Hepatocyte (in vitro differentiated cells): ENCODE measurements at regions not wholly inside any gene's neighbourhood (a gene's known extent, or its start where the extent isn't known, plus 50 kb on each side); places are given as distances from the start of the nearest gene placed in this dataset.

Experiments
- DNase-seq: peaks from one replicate; pipeline ENCODE4 v3.0.0-alpha.2; 2016; ENCODE audit warnings: low spot score
- H2AFZ ChIP-seq: fragments of 200-600 bp; sonication (generic); 2 replicates; pipeline ENCODE4 v1.6.0; 2016; ENCODE audit warnings: antibody characterized with exemption, mild to moderate bottlenecking
- H3K27ac ChIP-seq: fragments of 200-600 bp; sonication (generic); 2 replicates; pipeline ENCODE4 v1.5.1; 2016; ENCODE audit warnings: mild to moderate bottlenecking
- H3K27me3 ChIP-seq: fragments of 200-600 bp; sonication (generic); 2 replicates; pipeline ENCODE4 v1.6.1; 2016
- H3K36me3 ChIP-seq: fragments of 200-600 bp; sonication (generic); replicated peaks from 2 replicates; pipeline ENCODE4 v1.5.1; 2016; ENCODE audit warnings: low read depth; ENCODE audit not compliant: insufficient read depth
- H3K4me1 ChIP-seq: fragments of 200-600 bp; sonication (generic); 2 replicates; pipeline ENCODE4 v1.5.1; 2016; ENCODE audit warnings: mild to moderate bottlenecking, moderate library complexity; ENCODE audit not compliant: insufficient read depth
- H3K4me2 ChIP-seq: fragments of 200-600 bp; sonication (generic); 2 replicates; pipeline ENCODE4 v1.6.0; 2016
- H3K4me3 ChIP-seq: fragments of 200-600 bp; sonication (generic); 2 replicates; pipeline ENCODE4 v1.5.1; 2016; ENCODE audit warnings: mild to moderate bottlenecking
- H3K79me2 ChIP-seq: fragments of 200-600 bp; sonication (generic); 2 replicates; pipeline ENCODE4 v1.6.0; 2017; ENCODE audit warnings: mild to moderate bottlenecking
- H3K9me2 ChIP-seq: fragments of 200-600 bp; sonication (generic); replicated peaks from 2 replicates; pipeline ENCODE4 v1.6.0; 2017; ENCODE audit warnings: mild to moderate bottlenecking; ENCODE audit not compliant: insufficient read depth
- H3K9me3 ChIP-seq: fragments of 200-600 bp; sonication (generic); 2 replicates; pipeline ENCODE4 v1.5.1; 2016; ENCODE audit warnings: low read depth, mild to moderate bottlenecking
- H4K20me1 ChIP-seq: fragments of 200-600 bp; sonication (generic); 2 replicates; pipeline ENCODE4 v1.6.0; 2016; ENCODE audit warnings: mild to moderate bottlenecking; ENCODE audit not compliant: insufficient read depth, poor library complexity, severe bottlenecking
- CTCF ChIP-seq: fragments of 200-600 bp; sonication (generic); IDR thresholded peaks from 2 replicates; pipeline ENCODE4 v1.5.1; 2016; ENCODE audit warnings: antibody characterized with exemption, mild to moderate bottlenecking; ENCODE audit not compliant: poor library complexity
- EZH2 ChIP-seq: fragments of 200-600 bp; sonication (generic); IDR thresholded peaks from 2 replicates; pipeline ENCODE4 v1.6.1; 2016; ENCODE audit warnings: antibody characterized with exemption, mild to moderate bottlenecking, borderline replicate concordance
- EZH2phosphoT487 ChIP-seq: fragments of 200-600 bp; sonication (generic); IDR thresholded peaks from one replicate; pipeline ENCODE4 v1.6.1; 2018; ENCODE audit warnings: antibody characterized with exemption, mild to moderate bottlenecking, low read depth, moderate library complexity; ENCODE audit not compliant: unreplicated experiment, severe bottlenecking
- WGBS: methylation state at CpG from one replicate; pipeline ENCODE4 v1.1.6; 2016; ENCODE audit warnings: low lambda C conversion rate; ENCODE audit errors: missing lambda C conversion rate; 5-methylcytosine and 5-hydroxymethylcytosine counted together

- Histone ChIP-seq H3K4me1 (no peaks in the 10 kb centered on the region), H3K9me2 (no peaks in the 10 kb centered on the region), H3K4me2 (no peak overlapping the region), H3K36me3 (no peaks in the 10 kb centered on the region), H3K27me3 (no peaks in the 10 kb centered on the region), H3K79me2 (no peaks in the 10 kb centered on the region), H2AFZ (no peak overlapping the region), H3K27ac (no peak overlapping the region), H3K4me3 (no peak overlapping the region), H4K20me1 (no peaks in the 10 kb centered on the region), H3K9me3 (no peaks in the 10 kb centered on the region)
- no peak for TF ChIP-seq EZH2
- no peak for TF ChIP-seq CTCF
- no peak for TF ChIP-seq EZH2phosphoT487
- WGBS: 61% methylated on average over 4 of the region's 4 CpGs
- no peak for DNase-seq
These were observed 198.8 kb downstream of the VEGFC start for GRCh38 chr4:176593943-176594342.

- Histone ChIP-seq H3K27me3 (no peaks in the 10 kb centered on the region), H3K4me3 (no peak overlapping the region), H3K4me2 (no peak overlapping the region), H3K27ac (no peak overlapping the region), H3K9me2 (no peaks in the 10 kb centered on the region), H2AFZ (no peak overlapping the region), H4K20me1 (no peaks in the 10 kb centered on the region), H3K79me2 (no peaks in the 10 kb centered on the region), H3K36me3 (no peaks in the 10 kb centered on the region), H3K9me3 (no peaks in the 10 kb centered on the region), H3K4me1 (no peaks in the 10 kb centered on the region)
- no peak for DNase-seq
- no peak for TF ChIP-seq EZH2phosphoT487
- no peak for TF ChIP-seq EZH2
- no peak for TF ChIP-seq CTCF
- 32% methylated on average over 1 of the region's 1 CpG for WGBS
These were observed 197.5 kb downstream of the VEGFC start for GRCh38 chr4:176595257-176595656.

GRCh38 chr4:176601124-176601523 lies 191.6 kb downstream of the VEGFC start:
- H3K27ac ChIP-seq: no peak overlapping the region
- peaks cover 3% of the 10 kb centered on the region for H4K20me1 ChIP-seq
- DNase-seq: no peak
- H3K9me3 ChIP-seq: no peaks in the 10 kb centered on the region
- H2AFZ ChIP-seq: no peak overlapping the region
- no peak overlapping the region for H3K4me3 ChIP-seq
- no peaks in the 10 kb centered on the region for H3K9me2 ChIP-seq
- H3K4me2 ChIP-seq: no peak overlapping the region
- no peaks in the 10 kb centered on the region for H3K27me3 ChIP-seq
- TF ChIP-seq CTCF (no peak), EZH2phosphoT487 (no peak), EZH2 (no peak)
- over 99% methylated on average over 9 of the region's 9 CpGs for WGBS
- no peaks in the 10 kb centered on the region for H3K36me3 ChIP-seq
- H3K4me1 ChIP-seq: no peaks in the 10 kb centered on the region
- no peaks in the 10 kb centered on the region for H3K79me2 ChIP-seq

- Histone ChIP-seq H4K20me1 (peaks cover 3% of the 10 kb centered on the region), H3K4me2 (no peak overlapping the region), H3K27me3 (no peaks in the 10 kb centered on the region), H3K4me3 (no peak overlapping the region), H3K4me1 (peaks cover 10% of the 10 kb centered on the region), H3K36me3 (no peaks in the 10 kb centered on the region), H3K9me2 (no peaks in the 10 kb centered on the region), H3K9me3 (no peaks in the 10 kb centered on the region), H3K79me2 (no peaks in the 10 kb centered on the region), H2AFZ (no peak overlapping the region), H3K27ac (peak overlapping the region; percentile 49)
- DNase-seq: no peak
- 98% methylated on average over 11 of the region's 11 CpGs for WGBS
- TF ChIP-seq EZH2phosphoT487 (no peak), CTCF (no peak), EZH2 (no peak)
These were observed 184.9 kb downstream of the VEGFC start for GRCh38 chr4:176607807-176608206.
